Endodermal cell (in vitro differentiated cells): ENCODE measurements at regions not wholly inside any gene's neighbourhood (a gene's known extent, or its start where the extent isn't known, plus 50 kb on each side); places are given as distances from the start of the nearest gene placed in this dataset.

Experiments
- DNase-seq: peaks from one replicate; pipeline ENCODE4 v3.0.0-alpha.2; 2017
- H3K27ac ChIP-seq: 2 replicates; pipeline ENCODE4 v1.5.1; 2013; ENCODE audit warnings: mild to moderate bottlenecking, low read depth, low read length, moderate library complexity
- H3K27me3 ChIP-seq: 2 replicates; pipeline ENCODE4 v1.6.1; 2013; ENCODE audit warnings: mild to moderate bottlenecking, low read length, moderate library complexity; ENCODE audit not compliant: insufficient read depth, control insufficient read depth, poor library complexity, severe bottlenecking
- H3K36me3 ChIP-seq: 2 replicates; pipeline ENCODE4 v1.7.0; 2013; ENCODE audit warnings: mild to moderate bottlenecking, low read length, moderate library complexity; ENCODE audit not compliant: control insufficient read depth, insufficient read depth
- H3K4me1 ChIP-seq: one replicate; pipeline ENCODE4 v1.7.0; 2013; ENCODE audit warnings: low read length; ENCODE audit not compliant: control insufficient read depth, insufficient read depth
- H3K4me3 ChIP-seq: 2 replicates; pipeline ENCODE4 v1.5.1; 2013; ENCODE audit warnings: mild to moderate bottlenecking, low read length, moderate library complexity
- H3K9ac ChIP-seq: 2 replicates; pipeline ENCODE4 v1.6.1; 2013; ENCODE audit warnings: mild to moderate bottlenecking, low read length, moderate library complexity; ENCODE audit not compliant: poor library complexity, severe bottlenecking; ENCODE audit errors: extremely low read depth
- H3K9me3 ChIP-seq: 2 replicates; pipeline ENCODE4 v1.6.1; 2013; ENCODE audit warnings: mild to moderate bottlenecking, low read length, moderate library complexity; ENCODE audit not compliant: control insufficient read depth
- H3K27ac Mint-ChIP-seq: 2 replicates; pipeline ENCODE4 v1.8.0; 2020; ENCODE audit warnings: mixed read lengths
- H3K27me3 Mint-ChIP-seq: 2 replicates; pipeline ENCODE4 v1.8.0; 2021; ENCODE audit warnings: mild to moderate bottlenecking, mixed read lengths; ENCODE audit not compliant: insufficient read depth
- H3K36me3 Mint-ChIP-seq: 2 replicates; pipeline ENCODE4 v1.8.0; 2020; ENCODE audit warnings: low read depth, mixed read lengths
- H3K4me1 Mint-ChIP-seq: 2 replicates; pipeline ENCODE4 v1.8.0; 2020; ENCODE audit warnings: mixed read lengths
- H3K4me3 Mint-ChIP-seq: 2 replicates; pipeline ENCODE4 v1.8.0; 2020; ENCODE audit warnings: mild to moderate bottlenecking, moderate library complexity, mixed read lengths
- H3K9me3 Mint-ChIP-seq: 2 replicates; pipeline ENCODE4 v1.8.0; 2020; ENCODE audit warnings: mild to moderate bottlenecking, mixed read lengths
- CTCF ChIP-seq: fragments of 200-600 bp; sonication (generic); conservative IDR thresholded peaks from 2 replicates; pipeline ENCODE4 v1.5.0; 2021; ENCODE audit warnings: antibody characterized with exemption, mild to moderate bottlenecking
- WGBS, 2 experiments: methylation state at CpG; one replicate each; pipeline versions ENCODE4 v1.1.5 to v1.1.7; 2013; ENCODE audit warnings: missing lambda C conversion rate in 2 of 2, mixed read lengths in 1 of 2; ENCODE audit not compliant: insufficient coverage in 1 of 2, insufficient read length in 1 of 2; 5-methylcytosine and 5-hydroxymethylcytosine counted together

- no peak for DNase-seq
- Histone ChIP-seq H3K9me3 (no peaks in the 10 kb centered on the region), H3K9ac (no peak overlapping the region), H3K27ac (no peak overlapping the region), H3K27me3 (no peaks in the 10 kb centered on the region), H3K36me3 (no peaks in the 10 kb centered on the region), H3K4me3 (no peak overlapping the region), H3K4me1 (no peaks in the 10 kb centered on the region)
- Mint-ChIP-seq H3K9me3 (no peaks in the 10 kb centered on the region), H3K27ac (no peak overlapping the region), H3K27me3 (peaks cover 1% of the 10 kb centered on the region), H3K36me3 (no peaks in the 10 kb centered on the region), H3K4me3 (no peak overlapping the region), H3K4me1 (peaks cover 9% of the 10 kb centered on the region)
- no peak for TF ChIP-seq CTCF
- 96 to 97% methylated on average over 3 to 4 of the region's 4 CpGs for WGBS, 2 experiments
Observed at GRCh38 chr4:57401586-57401985, 291.4 kb upstream of the IGFBP7 start.

- Histone ChIP-seq H3K9ac (no peak overlapping the region), H3K4me1 (no peaks in the 10 kb centered on the region), H3K9me3 (peaks cover 11% of the 10 kb centered on the region), H3K36me3 (no peaks in the 10 kb centered on the region), H3K27me3 (no peaks in the 10 kb centered on the region), H3K4me3 (no peak overlapping the region), H3K27ac (no peak overlapping the region)
- Mint-ChIP-seq H3K4me1 (no peaks in the 10 kb centered on the region), H3K27ac (no peak overlapping the region), H3K36me3 (peaks cover 2% of the 10 kb centered on the region), H3K27me3 (no peaks in the 10 kb centered on the region), H3K9me3 (peaks cover 11% of the 10 kb centered on the region), H3K4me3 (no peak overlapping the region)
- no peak for DNase-seq
- 89 to 94% methylated on average over 3 of the region's 3 CpGs for WGBS, 2 experiments
- TF ChIP-seq CTCF = no peak
Observed at GRCh38 chr4:57378766-57379165, 268.6 kb upstream of the IGFBP7 start.

GRCh38 chr4:57374866-57375595, 264.8 kb upstream of the IGFBP7 start:
- Histone ChIP-seq H3K4me1 (no peaks in the 10 kb centered on the region), H3K36me3 (no peaks in the 10 kb centered on the region), H3K9me3 (no peaks in the 10 kb centered on the region), H3K27ac (no peak overlapping the region), H3K9ac (no peak overlapping the region), H3K4me3 (no peak overlapping the region), H3K27me3 (no peaks in the 10 kb centered on the region)
- no peaks in the 10 kb centered on the region for H3K4me1 Mint-ChIP-seq
- H3K27me3 Mint-ChIP-seq = no peaks in the 10 kb centered on the region
- H3K9me3 Mint-ChIP-seq = peaks cover 1% of the 10 kb centered on the region
- H3K36me3 Mint-ChIP-seq = no peaks in the 10 kb centered on the region
- TF ChIP-seq CTCF = no peak
- DNase-seq = no peak
- no peak overlapping the region for H3K4me3 Mint-ChIP-seq
- 97% methylated on average over 1 of the region's 1 CpG; no CpG with 5 or more reads in 1 of the 2 experiments for WGBS, 2 experiments
- H3K27ac Mint-ChIP-seq = no peak overlapping the region
